H54 (cell line): ENCODE measurements at regions not wholly inside any gene's neighbourhood (a gene's known extent, or its start where the extent isn't known, plus 50 kb on each side); places are given as distances from the start of the nearest gene placed in this dataset.
"Not testable (repeated sequence)": the region's sequence is repeated elsewhere in the genome, so short reads cannot be mapped to it uniquely, and the experiment has no call there.

ENCODE experiments used
- DNase-seq: peaks from one replicate; pipeline ENCODE4 v3.0.0; 2011; ENCODE audit warnings: low spot score, mixed read lengths; ENCODE audit not compliant: insufficient read length
- FAIRE-seq: peaks from 3 replicates; lab custom pipeline; 2011; peaks lifted over from hg19 to GRCh38; lab: Jason Lieb, UNC
- POLR2A ChIP-seq: IDR thresholded peaks from 2 replicates; pipeline ENCODE4 v1.6.1; 2011; ENCODE audit warnings: low read depth, mild to moderate bottlenecking, low read length

DNA sequence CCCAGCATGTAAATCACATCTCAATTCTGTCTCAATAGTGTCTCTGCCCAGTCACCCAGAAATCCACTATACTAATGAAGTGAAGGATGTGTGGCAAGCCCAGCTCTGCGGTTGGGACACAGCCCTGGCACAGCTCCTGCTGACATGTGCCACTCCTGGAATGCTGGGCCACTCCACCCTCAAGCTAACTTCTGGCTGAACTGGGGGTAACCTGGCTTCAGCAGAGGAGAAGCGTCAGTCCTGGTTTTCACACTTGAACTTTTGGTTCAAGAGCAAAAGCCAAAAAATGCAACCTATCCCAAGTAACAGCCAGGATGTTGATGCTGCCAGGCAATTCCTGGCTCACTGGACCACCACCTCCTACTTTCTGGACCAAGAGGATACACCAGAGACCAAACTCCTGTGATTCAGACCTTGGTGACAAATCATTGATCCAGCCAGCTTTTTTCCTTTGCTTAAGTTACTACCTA is 86.4 kb downstream of the ARRDC3 start:
- peak; percentile 74 for FAIRE-seq
- no peak for DNase-seq

GRCh38 chr5:91296102-91296501 is 87.0 kb downstream of the ARRDC3 start:
- FAIRE-seq, result not testable (repeated sequence)

More for the DNA sequence above, 86.4 kb downstream of the ARRDC3 start:
- no peak for TF ChIP-seq POLR2A

GRCh38 chr5:91293131-91293530 is 90.0 kb downstream of the ARRDC3 start:
- peak; percentile 96 for FAIRE-seq
- peak; percentile 32 for DNase-seq
- TF ChIP-seq POLR2A, result no peak

More at GRCh38 chr5:91296102-91296501, 87.0 kb downstream of the ARRDC3 start:
- not testable (repeated sequence) for DNase-seq

DNA sequence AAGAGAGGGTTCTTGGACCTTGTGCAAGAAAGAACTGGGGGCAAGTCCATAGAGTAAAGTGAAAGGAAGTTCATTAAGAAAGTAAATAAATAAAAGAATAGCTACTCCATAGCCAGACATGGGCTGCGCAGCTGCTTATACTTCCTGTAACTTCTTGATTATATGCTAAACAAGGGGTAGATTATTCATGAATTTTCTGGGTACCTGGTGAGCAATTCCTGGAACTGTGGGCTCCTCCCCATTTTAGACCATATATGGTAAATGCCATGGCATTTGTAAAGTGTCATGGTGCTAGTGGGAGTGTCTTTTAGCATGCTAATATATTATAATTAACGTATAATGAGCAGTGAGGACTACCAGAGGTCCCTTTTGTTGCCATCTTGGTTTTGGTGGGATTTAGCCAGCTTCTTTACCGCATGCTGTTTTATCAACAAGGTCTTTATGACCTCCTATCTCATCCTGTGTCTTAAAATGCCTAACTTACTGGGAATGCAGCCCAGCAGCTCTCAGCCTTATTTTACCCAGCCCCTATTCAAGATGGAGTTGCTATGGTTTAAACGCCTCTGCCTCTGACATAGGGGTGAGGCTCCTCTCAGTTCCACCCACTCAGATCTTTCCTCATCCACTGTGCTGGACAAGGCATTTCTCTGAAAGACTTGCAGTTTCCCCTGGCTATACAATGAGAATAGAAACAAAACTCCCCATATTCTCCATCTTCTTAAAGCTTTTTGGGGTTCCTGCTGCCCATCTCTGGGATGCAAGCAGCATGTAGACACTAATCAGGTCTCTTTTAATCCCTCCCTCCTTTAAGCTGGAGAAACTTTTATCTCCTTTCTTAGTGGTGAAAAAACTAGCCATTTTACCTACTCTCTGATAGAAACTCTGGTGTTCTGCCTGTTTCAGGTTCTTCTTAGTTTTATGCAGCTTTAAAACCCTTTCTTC is 91.2 kb downstream of the ARRDC3 start:
- DNase-seq, result no peak
- no peak for FAIRE-seq
- no peak for TF ChIP-seq POLR2A

GRCh38 chr5:91288118-91288916 is 94.8 kb downstream of the ARRDC3 start:
- no peak for DNase-seq
- no peak for FAIRE-seq
- TF ChIP-seq POLR2A, result no peak

GRCh38 chr5:91285062-91285461 is 98.1 kb downstream of the ARRDC3 start:
- not testable (repeated sequence) for DNase-seq, FAIRE-seq

GRCh38 chr5:91283899-91284298 is 99.2 kb downstream of the ARRDC3 start:
- FAIRE-seq (no peak), DNase-seq (no peak)
- TF ChIP-seq POLR2A, result no peak

GRCh38 chr5:91283326-91283725 is 99.8 kb downstream of the ARRDC3 start:
- DNase-seq (no peak), FAIRE-seq (no peak)
- TF ChIP-seq POLR2A, result no peak

DNA sequence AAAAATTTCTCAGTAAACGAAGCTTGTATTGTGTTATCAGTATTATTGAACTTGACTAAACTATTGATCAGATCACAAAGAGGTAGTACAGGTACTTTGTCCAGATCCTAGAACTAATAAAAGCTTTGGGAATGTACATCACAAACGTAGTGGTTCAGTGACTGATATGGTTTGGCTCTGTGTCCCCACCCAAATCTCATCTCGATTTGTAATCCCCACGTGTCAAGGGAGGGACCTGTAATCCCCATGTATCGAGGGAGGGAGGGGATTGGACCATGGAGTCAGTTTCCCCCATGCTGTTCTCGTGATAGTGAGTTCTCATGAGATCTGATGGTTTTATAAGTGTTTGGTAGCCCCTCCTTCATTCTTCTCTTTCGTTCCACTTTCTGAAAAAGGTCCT is 100.9 kb downstream of the ARRDC3 start:
- FAIRE-seq, result no peak
- no peak for TF ChIP-seq POLR2A
- DNase-seq, result no peak

- FAIRE-seq (no peak), DNase-seq (no peak)
- TF ChIP-seq POLR2A, result no peak
Measured at GRCh38 chr5:91281401-91281800, 101.7 kb downstream of the ARRDC3 start.

DNA sequence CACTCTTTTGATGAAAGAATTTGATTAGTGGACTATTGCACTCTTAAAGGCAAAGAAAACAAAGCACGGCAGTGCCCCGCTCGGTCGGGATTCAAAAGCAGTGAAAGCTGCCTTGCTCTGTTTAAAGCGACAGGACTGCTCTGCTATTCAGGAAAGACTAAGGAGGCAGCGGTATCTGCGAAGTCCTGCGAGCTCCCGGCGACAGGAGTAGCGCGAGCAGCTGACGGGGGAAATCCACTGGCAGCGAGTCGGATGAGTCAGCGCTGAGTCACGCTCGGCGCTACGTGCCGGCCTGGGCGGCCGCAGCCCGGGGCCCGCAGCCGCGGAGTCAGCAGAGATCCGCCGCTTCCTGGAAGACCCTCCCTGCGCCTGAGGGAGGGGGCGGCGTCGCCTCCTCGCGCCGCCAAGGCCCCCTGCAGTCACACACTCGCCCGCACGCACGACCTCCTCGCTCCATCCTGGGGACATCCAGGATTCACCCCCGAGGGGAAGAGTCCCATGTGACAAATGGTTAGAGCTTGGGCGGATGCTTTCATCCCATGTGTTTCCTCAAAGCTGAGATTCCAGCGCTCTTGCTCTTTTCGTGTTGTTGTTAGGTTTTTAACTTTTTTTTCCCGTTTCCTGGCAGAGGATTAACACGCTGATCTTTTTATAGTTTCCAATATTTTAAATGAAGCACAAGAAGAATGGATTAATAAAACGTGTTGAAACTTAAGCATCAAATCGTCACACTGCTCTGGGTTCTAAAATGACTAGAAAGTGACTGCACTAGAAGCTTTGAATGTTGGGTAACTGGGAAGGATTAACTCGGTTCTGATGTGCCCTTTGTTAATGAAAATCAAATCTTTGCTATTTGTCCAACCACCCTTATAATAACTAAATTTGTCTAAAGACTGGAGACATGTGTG is 102.5 kb downstream of the ARRDC3 start:
- TF ChIP-seq POLR2A, result peak; percentile 57; the same call in 1 of the 2 replicates
- DNase-seq, result peak; percentile 78
- FAIRE-seq, result peak; percentile 71

GRCh38 chr5:91277840-91278239 is 105.3 kb downstream of the ARRDC3 start:
- no peak for DNase-seq
- no peak for FAIRE-seq
- no peak for TF ChIP-seq POLR2A

GRCh38 chr5:91277093-91277626 is 106.0 kb downstream of the ARRDC3 start:
- no peak for DNase-seq
- no peak for FAIRE-seq
- no peak for TF ChIP-seq POLR2A
